GM23338 (cell line): ENCODE measurements at regions not wholly inside any gene's neighbourhood (a gene's known extent, or its start where the extent isn't known, plus 50 kb on each side); places are given as distances from the start of the nearest gene placed in this dataset.

Experiments used
- ATAC-seq: fragments of 200-7000 bp; cut with Tn5 transposase; 3 replicates; pipeline ENCODE4 v1.9.1; 2020
- DNase-seq: peaks from one replicate; pipeline ENCODE4 v3.0.0-alpha.2; 2015; ENCODE audit warnings: low spot score
- H2AFZ ChIP-seq: fragments of 200-600 bp; sonication (generic); 2 replicates; pipeline ENCODE4 v1.8.0; 2016; ENCODE audit warnings: antibody characterized with exemption, mild to moderate bottlenecking, moderate library complexity
- H3F3A ChIP-seq: fragments of 200-600 bp; sonication (generic); replicated peaks from 2 replicates; pipeline ENCODE4 v1.8.0; 2017; ENCODE audit warnings: antibody characterized with exemption, mixed run types, low read depth
- H3K27ac ChIP-seq: fragments of 200-600 bp; sonication (generic); 2 replicates; pipeline ENCODE4 v1.6.1; 2016; ENCODE audit warnings: low read depth
- H3K27me3 ChIP-seq: fragments of 200-600 bp; sonication (generic); 2 replicates; pipeline ENCODE4 v1.8.0; 2016; ENCODE audit warnings: mild to moderate bottlenecking, mixed run types, moderate library complexity; ENCODE audit not compliant: insufficient read depth
- H3K36me3 ChIP-seq: fragments of 200-600 bp; sonication (generic); 2 replicates; pipeline ENCODE4 v1.8.0; 2016; ENCODE audit warnings: mild to moderate bottlenecking; ENCODE audit not compliant: insufficient read depth
- H3K4me1 ChIP-seq: fragments of 200-600 bp; sonication (generic); 2 replicates; pipeline ENCODE4 v1.8.0; 2016; ENCODE audit warnings: mild to moderate bottlenecking, moderate library complexity; ENCODE audit not compliant: insufficient read depth
- H3K4me2 ChIP-seq: fragments of 200-600 bp; sonication (generic); 2 replicates; pipeline ENCODE4 v1.7.1; 2017; ENCODE audit warnings: mixed run types
- H3K4me3 ChIP-seq: fragments of 200-600 bp; sonication (generic); 2 replicates; pipeline ENCODE4 v1.6.1; 2016; ENCODE audit warnings: mixed run types
- H3K79me2 ChIP-seq: fragments of 200-600 bp; sonication (generic); replicated peaks from 2 replicates; pipeline ENCODE4 v1.8.0; 2017; ENCODE audit warnings: mild to moderate bottlenecking; ENCODE audit not compliant: insufficient read depth
- H3K9me2 ChIP-seq: fragments of 200-600 bp; sonication (generic); 2 replicates; pipeline ENCODE4 v1.8.0; 2017; ENCODE audit not compliant: insufficient read depth
- H4K20me1 ChIP-seq: fragments of 200-600 bp; sonication (generic); replicated peaks from 2 replicates; pipeline ENCODE4 v1.8.0; 2017; ENCODE audit warnings: mild to moderate bottlenecking; ENCODE audit not compliant: insufficient read depth
- H3K27ac Mint-ChIP-seq: 2 replicates; pipeline ENCODE4 v1.8.0; 2020; ENCODE audit warnings: inconsistent platforms, mild to moderate bottlenecking, moderate library complexity, mixed read lengths
- H3K27me3 Mint-ChIP-seq: 3 replicates; pipeline ENCODE4 v1.8.0; 2022; ENCODE audit warnings: low read depth, mild to moderate bottlenecking, moderate library complexity, mixed read lengths, inconsistent platforms; ENCODE audit not compliant: insufficient read depth, poor library complexity
- H3K36me3 Mint-ChIP-seq: 3 replicates; pipeline ENCODE4 v1.8.0; 2021; ENCODE audit warnings: low read depth, mild to moderate bottlenecking, inconsistent platforms, moderate library complexity, mixed read lengths
- H3K4me1 Mint-ChIP-seq: 3 replicates; pipeline ENCODE4 v1.8.0; 2020; ENCODE audit warnings: mild to moderate bottlenecking, inconsistent platforms, mixed read lengths
- H3K4me3 Mint-ChIP-seq: 3 replicates; pipeline ENCODE4 v1.8.0; 2021; ENCODE audit warnings: moderate library complexity, mild to moderate bottlenecking, inconsistent platforms, mixed read lengths
- H3K9me3 Mint-ChIP-seq: 3 replicates; pipeline ENCODE4 v1.8.0; 2020; ENCODE audit warnings: moderate library complexity, mild to moderate bottlenecking, inconsistent platforms, mixed read lengths
- CREB1 ChIP-seq: fragments of 250-450 bp; sonication (Bioruptor Pico); IDR thresholded peaks from 2 replicates; pipeline ENCODE4 v1.5.0; 2020; ENCODE audit warnings: low read depth, mild to moderate bottlenecking, moderate library complexity
- CTCF ChIP-seq, 2 experiments: fragments of 200-600 bp in 1 of 2; sonication (generic) in 1 of 2; conservative IDR thresholded peaks; 2 replicates each; pipeline versions ENCODE4 v1.5.1 to v1.6.1; 2016 to 2017; ENCODE audit warnings: antibody characterized with exemption in 2 of 2, low read depth in 2 of 2, mild to moderate bottlenecking in 2 of 2, moderate library complexity in 1 of 2
- ETS1 ChIP-seq: IDR thresholded peaks from 2 replicates; pipeline ENCODE4 v1.6.1; 2016; ENCODE audit warnings: antibody characterized with exemption
- EZH2 ChIP-seq: fragments of 200-600 bp; sonication (generic); IDR thresholded peaks from one replicate; pipeline ENCODE4 v1.8.0; 2017; ENCODE audit warnings: antibody characterized with exemption, mild to moderate bottlenecking, low read depth; ENCODE audit not compliant: unreplicated experiment
- EZH2phosphoT487 ChIP-seq: fragments of 200-600 bp; sonication (generic); IDR thresholded peaks from one replicate; pipeline ENCODE4 v1.8.1; 2018; ENCODE audit warnings: antibody characterized with exemption; ENCODE audit not compliant: unreplicated experiment
- JUNB ChIP-seq: IDR thresholded peaks from one replicate; pipeline ENCODE4 v1.6.1; 2016; ENCODE audit warnings: antibody characterized with exemption; ENCODE audit not compliant: unreplicated experiment
- NANOG ChIP-seq: IDR thresholded peaks from 2 replicates; pipeline ENCODE4 v1.6.1; 2016; ENCODE audit warnings: antibody characterized with exemption, borderline replicate concordance
- POLR2AphosphoS5 ChIP-seq: IDR thresholded peaks from 2 replicates; pipeline ENCODE4 v1.6.1; 2016; ENCODE audit warnings: antibody characterized with exemption, low read depth
- STAT1 ChIP-seq: IDR thresholded peaks from one replicate; pipeline ENCODE4 v1.6.1; 2016; ENCODE audit warnings: antibody characterized with exemption; ENCODE audit not compliant: unreplicated experiment
- ZNF114 ChIP-seq: fragments of 250-450 bp; sonication (Bioruptor Pico); IDR thresholded peaks from 2 replicates; pipeline ENCODE4 v1.5.0; 2020; ENCODE audit warnings: mild to moderate bottlenecking, moderate library complexity
- TF ChIP-seq, protein P1 (sequence below): fragments of 250-450 bp; sonication (Bioruptor Pico); IDR thresholded peaks from 2 replicates; pipeline ENCODE4 v1.5.0; 2020; ENCODE audit warnings: mild to moderate bottlenecking, moderate library complexity
- TF ChIP-seq, protein P2 (sequence below): IDR thresholded peaks from one replicate; pipeline ENCODE4 v1.6.1; 2018; ENCODE audit warnings: antibody characterized with exemption; ENCODE audit not compliant: unreplicated experiment

GRCh38 chr6:8789878-8790277, 354.5 kb upstream of the SLC35B3 start (continued):
- no peak for TF ChIP-seq JUNB
- no peak for TF ChIP-seq ETS1

DNA sequence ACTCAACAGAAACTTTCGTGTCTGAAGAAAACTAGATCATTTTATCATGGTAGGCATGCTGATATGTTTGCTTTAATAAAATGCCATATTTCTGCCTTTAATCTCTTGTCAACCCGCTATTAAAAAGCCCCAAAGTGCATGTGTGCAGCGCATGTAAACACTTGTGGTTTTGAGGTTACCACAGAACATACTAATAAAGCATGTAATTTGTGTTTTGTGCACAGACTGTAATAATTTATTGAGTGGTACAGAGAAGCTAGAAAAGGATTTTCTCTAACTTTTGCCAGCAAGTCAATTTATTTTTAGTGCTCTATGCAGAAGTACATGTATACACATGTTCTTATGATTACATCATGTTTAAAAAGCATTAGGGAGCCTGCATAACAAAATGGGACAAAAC, 349.9 kb upstream of the SLC35B3 start:
- H3K9me3 Mint-ChIP-seq, result no peaks in the 10 kb centered on the region
- TF ChIP-seq, protein P1, sequence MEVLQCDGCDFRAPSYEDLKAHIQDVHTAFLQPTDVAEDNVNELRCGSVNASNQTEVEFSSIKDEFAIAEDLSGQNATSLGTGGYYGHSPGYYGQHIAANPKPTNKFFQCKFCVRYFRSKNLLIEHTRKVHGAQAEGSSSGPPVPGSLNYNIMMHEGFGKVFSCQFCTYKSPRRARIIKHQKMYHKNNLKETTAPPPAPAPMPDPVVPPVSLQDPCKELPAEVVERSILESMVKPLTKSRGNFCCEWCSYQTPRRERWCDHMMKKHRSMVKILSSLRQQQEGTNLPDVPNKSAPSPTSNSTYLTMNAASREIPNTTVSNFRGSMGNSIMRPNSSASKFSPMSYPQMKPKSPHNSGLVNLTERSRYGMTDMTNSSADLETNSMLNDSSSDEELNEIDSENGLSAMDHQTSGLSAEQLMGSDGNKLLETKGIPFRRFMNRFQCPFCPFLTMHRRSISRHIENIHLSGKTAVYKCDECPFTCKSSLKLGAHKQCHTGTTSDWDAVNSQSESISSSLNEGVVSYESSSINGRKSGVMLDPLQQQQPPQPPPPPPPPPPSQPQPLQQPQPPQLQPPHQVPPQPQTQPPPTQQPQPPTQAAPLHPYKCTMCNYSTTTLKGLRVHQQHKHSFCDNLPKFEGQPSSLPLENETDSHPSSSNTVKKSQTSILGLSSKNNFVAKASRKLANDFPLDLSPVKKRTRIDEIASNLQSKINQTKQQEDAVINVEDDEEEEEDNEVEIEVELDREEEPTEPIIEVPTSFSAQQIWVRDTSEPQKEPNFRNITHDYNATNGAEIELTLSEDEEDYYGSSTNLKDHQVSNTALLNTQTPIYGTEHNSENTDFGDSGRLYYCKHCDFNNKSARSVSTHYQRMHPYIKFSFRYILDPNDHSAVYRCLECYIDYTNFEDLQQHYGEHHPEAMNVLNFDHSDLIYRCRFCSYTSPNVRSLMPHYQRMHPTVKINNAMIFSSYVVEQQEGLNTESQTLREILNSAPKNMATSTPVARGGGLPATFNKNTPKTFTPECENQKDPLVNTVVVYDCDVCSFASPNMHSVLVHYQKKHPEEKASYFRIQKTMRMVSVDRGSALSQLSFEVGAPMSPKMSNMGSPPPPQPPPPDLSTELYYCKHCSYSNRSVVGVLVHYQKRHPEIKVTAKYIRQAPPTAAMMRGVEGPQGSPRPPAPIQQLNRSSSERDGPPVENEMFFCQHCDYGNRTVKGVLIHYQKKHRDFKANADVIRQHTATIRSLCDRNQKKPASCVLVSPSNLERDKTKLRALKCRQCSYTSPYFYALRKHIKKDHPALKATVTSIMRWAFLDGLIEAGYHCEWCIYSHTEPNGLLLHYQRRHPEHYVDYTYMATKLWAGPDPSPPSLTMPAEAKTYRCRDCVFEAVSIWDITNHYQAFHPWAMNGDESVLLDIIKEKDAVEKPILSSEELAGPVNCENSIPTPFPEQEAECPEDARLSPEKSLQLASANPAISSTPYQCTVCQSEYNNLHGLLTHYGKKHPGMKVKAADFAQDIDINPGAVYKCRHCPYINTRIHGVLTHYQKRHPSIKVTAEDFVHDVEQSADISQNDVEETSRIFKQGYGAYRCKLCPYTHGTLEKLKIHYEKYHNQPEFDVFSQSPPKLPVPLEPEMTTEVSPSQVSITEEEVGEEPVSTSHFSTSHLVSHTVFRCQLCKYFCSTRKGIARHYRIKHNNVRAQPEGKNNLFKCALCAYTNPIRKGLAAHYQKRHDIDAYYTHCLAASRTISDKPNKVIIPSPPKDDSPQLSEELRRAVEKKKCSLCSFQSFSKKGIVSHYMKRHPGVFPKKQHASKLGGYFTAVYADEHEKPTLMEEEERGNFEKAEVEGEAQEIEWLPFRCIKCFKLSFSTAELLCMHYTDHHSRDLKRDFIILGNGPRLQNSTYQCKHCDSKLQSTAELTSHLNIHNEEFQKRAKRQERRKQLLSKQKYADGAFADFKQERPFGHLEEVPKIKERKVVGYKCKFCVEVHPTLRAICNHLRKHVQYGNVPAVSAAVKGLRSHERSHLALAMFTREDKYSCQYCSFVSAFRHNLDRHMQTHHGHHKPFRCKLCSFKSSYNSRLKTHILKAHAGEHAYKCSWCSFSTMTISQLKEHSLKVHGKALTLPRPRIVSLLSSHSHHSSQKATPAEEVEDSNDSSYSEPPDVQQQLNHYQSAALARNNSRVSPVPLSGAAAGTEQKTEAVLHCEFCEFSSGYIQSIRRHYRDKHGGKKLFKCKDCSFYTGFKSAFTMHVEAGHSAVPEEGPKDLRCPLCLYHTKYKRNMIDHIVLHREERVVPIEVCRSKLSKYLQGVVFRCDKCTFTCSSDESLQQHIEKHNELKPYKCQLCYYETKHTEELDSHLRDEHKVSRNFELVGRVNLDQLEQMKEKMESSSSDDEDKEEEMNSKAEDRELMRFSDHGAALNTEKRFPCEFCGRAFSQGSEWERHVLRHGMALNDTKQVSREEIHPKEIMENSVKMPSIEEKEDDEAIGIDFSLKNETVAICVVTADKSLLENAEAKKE, result no peak
- TF ChIP-seq STAT1, result no peak
- TF ChIP-seq ZNF114, result no peak
- TF ChIP-seq CREB1 (CRISPR knock-in tag), result no peak
- TF ChIP-seq, protein P2, sequence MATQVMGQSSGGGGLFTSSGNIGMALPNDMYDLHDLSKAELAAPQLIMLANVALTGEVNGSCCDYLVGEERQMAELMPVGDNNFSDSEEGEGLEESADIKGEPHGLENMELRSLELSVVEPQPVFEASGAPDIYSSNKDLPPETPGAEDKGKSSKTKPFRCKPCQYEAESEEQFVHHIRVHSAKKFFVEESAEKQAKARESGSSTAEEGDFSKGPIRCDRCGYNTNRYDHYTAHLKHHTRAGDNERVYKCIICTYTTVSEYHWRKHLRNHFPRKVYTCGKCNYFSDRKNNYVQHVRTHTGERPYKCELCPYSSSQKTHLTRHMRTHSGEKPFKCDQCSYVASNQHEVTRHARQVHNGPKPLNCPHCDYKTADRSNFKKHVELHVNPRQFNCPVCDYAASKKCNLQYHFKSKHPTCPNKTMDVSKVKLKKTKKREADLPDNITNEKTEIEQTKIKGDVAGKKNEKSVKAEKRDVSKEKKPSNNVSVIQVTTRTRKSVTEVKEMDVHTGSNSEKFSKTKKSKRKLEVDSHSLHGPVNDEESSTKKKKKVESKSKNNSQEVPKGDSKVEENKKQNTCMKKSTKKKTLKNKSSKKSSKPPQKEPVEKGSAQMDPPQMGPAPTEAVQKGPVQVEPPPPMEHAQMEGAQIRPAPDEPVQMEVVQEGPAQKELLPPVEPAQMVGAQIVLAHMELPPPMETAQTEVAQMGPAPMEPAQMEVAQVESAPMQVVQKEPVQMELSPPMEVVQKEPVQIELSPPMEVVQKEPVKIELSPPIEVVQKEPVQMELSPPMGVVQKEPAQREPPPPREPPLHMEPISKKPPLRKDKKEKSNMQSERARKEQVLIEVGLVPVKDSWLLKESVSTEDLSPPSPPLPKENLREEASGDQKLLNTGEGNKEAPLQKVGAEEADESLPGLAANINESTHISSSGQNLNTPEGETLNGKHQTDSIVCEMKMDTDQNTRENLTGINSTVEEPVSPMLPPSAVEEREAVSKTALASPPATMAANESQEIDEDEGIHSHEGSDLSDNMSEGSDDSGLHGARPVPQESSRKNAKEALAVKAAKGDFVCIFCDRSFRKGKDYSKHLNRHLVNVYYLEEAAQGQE, result no peak
- TF ChIP-seq EZH2phosphoT487, result no peak
- TF ChIP-seq ETS1, result no peak
- TF ChIP-seq CTCF (conservative IDR thresholded peaks at IDR 0.05; ENCODE audit: low read depth in 2 of 2), result no peak
- no peak for TF ChIP-seq NANOG
- no peak for TF ChIP-seq EZH2
- no peak for TF ChIP-seq POLR2AphosphoS5
- TF ChIP-seq JUNB, result no peak

More for the DNA sequence above, 349.9 kb upstream of the SLC35B3 start:
- Histone ChIP-seq H3K4me2 (no peak overlapping the region), H3K36me3 (no peaks in the 10 kb centered on the region), H4K20me1 (no peaks in the 10 kb centered on the region), H3F3A (no peaks in the 10 kb centered on the region), H3K27ac (no peak overlapping the region), H3K4me3 (no peak overlapping the region), H3K4me1 (no peaks in the 10 kb centered on the region), H3K9me2 (no peaks in the 10 kb centered on the region), H3K27me3 (no peaks in the 10 kb centered on the region), H3K79me2 (no peaks in the 10 kb centered on the region), H2AFZ (no peak overlapping the region)
- ATAC-seq (no peak), DNase-seq (no peak)
- Mint-ChIP-seq H3K27ac (no peak overlapping the region), H3K4me1 (no peaks in the 10 kb centered on the region), H3K36me3 (no peaks in the 10 kb centered on the region), H3K4me3 (no peak overlapping the region), H3K27me3 (peaks cover 2% of the 10 kb centered on the region)
